ENCODE measurements at regions not wholly inside any gene's neighbourhood (a gene's known extent, or its start where the extent isn't known, plus 50 kb on each side); places are given as distances from the start of the nearest gene placed in this dataset.

DNA sequence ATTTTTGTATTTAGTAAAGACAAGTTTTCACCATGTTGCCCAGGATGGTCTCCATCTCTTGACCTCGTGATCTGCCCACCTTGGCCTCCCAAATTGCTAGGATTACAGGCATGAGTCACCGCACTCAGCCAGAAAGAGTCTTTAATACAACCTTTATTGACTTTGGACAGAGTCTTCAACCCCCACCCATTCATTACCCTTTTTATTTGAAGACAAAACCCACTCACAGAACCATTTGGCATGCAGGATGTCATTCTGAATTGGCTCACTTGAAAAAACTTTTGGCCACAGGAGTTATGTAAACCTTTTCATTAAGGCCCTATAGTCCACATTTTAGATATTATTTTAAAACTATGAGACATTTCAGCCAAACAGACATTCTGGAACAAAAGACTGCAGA lies 217.9 kb upstream of the RND3 start:
- intact Hi-C loops (cut with DNase I): no loop called here
- DNase-seq: no peak

DNA sequence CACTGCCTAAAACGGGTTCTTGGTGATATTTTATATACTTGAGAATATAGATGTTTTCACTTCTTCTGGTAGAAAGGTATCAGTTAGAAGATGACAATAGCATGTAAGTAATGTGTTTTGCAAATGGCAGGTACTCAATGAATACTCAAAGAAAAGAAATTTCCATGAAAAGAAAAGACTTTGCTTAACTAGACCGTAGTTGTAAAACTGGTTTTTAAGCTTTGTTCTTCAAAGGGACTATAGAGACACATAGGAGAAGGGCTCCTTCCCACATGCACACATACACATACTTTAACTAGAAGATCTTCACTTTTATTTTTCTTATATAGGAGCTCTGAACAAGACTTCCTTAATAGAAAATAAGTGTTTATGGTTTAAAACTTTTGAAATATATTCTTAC lies 215.3 kb upstream of the RND3 start:
- DNase-seq: no peak
- intact Hi-C loops (cut with DNase I): no loop called here

DNA sequence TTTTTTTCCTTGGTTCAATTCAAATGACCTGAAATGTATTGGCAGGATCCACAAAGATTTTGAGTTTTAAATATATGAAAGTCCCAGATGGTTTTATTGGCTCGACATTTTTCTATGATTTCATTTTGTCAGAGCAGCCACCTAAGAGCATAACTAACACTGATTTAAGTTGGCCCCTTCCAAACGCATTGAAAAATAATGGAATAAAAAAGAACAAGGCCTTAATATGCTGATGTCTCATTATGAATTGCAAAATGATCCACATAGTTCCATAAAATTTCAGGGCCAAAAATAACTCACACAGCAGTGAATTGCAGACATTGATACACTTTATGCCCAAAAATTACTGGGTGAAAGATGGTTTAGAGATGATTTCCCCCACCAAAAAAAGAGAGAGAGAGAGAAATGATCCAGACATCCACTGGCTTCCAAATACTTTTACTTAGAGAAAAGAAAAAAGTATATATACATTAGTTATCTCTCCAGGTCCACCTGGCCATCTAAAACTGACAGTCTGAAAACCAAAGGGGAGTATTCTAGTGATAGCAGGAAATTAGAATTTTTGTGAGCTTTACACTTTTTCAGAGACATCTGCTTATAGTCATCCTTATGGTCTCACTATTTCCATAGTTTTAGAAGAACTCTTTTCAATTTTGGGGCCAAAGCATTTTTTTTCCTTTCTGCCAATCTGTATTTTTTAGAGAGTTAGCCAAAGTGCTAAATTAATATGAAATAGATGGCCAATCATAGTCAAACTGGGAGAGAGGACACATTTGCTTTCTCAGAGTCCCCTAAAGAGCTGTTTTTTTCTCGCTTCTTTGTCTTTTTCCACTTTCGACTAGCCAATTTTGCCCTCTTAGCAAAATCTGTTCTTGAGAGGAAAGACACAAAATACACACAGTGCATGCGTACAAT lies 213.5 kb upstream of the RND3 start:
- intact Hi-C loops (cut with DNase I): no loop called here
- no peak for DNase-seq

DNA sequence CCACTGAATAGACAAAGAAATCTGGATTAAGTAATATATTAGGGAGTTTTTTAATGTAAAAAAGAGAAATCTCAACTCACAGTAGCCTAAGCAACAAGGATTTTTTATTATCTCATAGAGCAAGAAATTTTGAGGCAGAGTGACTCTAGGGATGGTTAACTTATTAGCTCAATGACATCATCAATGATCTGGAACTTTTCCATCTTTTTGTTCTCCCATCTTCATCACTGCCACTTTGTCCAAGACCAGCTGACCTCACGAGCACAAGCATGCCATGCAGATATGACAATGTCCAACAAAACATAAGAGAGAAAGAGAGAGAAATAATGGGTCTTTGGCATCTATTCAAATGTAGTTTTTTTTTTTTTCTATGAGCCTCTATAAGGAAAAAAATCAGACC lies 211.8 kb upstream of the RND3 start:
- DNase-seq: no peak
- intact Hi-C loops (cut with DNase I): no loop called here

DNA sequence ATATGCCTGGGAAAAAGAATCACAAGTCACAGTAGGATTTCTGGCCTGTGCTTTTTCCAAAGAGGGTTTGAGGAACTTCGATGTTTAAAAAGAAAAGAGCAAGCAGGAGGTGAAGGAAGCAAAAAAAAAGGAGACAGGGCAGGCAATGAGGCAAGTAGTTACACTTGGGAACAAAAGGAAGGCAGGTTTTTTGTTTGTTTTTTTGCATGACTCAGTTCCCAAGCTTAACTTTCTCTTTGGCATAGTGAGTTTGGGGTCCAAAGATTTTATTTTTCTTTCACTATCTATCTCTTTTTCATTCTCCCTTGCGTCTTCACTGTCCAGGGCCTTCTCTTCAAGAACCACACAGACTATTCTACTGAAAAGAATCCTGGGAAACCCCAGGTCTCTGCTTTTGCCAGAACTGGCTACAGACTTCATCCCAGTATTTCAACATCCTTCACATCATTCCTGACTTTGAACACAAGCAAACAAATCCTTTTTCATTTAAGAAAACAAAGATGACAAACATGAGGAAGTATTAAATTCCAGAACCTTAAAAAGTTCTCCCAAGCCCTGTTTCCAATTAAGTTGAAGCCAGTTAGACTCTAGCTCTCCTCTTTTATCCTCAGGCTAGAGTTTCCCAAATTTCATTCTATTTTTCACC lies 210.7 kb upstream of the RND3 start:
- no peak for DNase-seq
- intact Hi-C loops (cut with DNase I): no loop called here

DNA sequence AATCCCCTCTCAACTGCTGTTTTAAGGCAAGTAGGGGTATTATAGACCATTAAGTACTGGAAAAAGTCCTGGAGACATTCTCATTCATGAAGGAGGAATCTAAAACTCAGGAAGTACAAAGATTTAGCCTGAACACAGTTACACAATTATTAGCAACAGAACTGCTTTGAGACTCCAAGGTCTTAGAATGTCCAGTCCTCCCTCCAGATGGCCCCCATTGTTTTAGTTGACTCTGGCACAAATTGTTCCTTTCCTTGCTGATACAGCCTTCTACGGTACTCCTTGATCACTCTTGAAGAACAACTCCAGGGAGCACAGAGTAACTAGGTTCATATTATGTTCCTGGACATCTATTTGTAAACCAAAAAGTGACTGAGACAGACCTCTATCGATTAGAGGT lies 210.1 kb upstream of the RND3 start:
- no peak for DNase-seq
- intact Hi-C loops (cut with DNase I): no loop called here

DNA sequence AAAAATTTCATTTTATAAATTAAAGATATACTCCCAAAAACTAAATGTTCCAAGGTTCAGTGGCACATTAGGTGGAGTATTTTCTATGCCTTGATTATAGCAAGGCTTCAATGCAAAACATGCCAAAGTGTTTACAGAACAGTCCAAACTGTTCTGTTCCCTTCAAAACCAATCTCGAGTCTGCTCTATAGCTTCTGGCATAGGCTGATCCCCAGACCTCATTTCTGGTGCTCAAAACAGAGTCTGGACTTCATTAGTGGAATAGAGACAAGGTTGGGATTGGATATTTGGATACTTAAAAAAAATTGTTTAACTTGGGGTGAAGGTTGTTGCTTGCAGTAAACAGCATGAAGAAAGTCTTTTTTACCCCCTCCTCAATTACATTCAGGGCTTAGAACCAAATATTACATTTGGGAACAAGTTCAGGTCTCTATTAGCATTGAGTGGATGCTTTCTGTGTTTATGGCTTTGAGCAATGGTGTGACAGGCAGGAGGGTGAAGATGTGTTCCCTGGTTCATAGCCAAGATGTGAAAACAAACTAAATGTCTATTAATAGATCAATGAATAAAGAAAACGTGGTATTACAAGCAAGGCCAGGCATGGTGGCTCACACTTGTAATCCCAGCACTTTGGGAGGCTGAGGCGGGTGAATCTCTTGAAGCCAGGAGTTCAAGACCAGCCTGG lies 208.1 kb upstream of the RND3 start:
- intact Hi-C loops (cut with DNase I): no loop called here
- DNase-seq: no peak

DNA sequence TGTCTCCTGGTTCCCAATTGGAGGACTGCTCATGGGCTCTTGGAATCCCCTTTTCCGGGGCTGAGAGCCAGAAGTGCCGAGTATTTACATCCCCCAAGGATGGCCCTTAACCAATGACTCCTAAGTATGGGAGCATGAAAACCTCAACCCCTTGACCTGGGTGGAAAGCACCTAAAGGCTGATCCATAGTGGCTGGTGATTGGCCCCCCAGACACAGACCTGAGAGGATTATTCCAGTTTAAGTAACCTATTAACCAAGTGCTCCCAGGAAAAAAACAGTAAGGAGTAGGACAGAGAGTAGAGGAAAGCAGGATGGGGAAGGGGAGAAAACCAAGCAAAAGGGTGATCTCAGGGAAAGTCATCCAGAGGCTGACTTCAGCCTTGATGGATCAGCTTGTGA lies 206.1 kb upstream of the RND3 start:
- intact Hi-C loops (cut with DNase I): no loop called here
- no peak for DNase-seq

DNA sequence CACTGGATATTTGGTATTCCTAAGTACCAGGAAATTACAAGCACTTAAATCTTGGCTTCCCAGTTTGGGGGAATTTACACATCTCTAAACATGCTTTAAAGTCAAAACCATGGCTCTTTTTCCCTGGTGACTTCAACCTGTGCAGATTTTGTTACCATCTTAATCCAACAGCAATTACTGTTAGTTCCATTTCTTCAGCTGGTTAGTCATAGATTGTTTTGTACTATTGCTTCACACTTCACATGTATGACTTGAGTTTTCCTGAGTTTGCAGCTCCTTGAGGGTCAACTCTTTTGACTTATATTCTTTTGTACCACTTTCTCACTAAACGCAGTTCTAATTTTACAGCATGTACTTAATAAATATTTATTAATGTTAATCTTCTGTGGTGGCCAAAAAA lies 203.4 kb upstream of the RND3 start:
- DNase-seq: no peak
- intact Hi-C loops (cut with DNase I): no loop called here

DNA sequence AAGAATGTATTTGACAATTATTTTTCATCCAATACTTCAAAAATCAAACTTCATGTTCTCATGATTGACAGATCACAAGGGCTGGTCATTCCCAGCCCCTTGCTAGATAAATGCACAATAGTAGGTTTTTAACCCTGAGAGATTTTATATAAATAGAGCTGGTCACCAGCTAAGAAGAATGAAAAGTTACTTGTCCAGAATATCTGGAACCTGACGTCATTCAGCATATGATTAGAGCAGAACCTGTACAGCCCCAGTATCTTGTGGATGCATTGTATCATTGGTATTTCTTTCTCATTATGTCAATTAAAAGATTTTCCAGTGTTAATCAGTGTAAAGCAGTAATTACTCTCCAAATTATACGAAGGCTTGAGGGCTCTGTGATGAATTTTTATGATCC lies 202.8 kb upstream of the RND3 start:
- intact Hi-C loops (cut with DNase I): no loop called here
- DNase-seq: no peak

DNA sequence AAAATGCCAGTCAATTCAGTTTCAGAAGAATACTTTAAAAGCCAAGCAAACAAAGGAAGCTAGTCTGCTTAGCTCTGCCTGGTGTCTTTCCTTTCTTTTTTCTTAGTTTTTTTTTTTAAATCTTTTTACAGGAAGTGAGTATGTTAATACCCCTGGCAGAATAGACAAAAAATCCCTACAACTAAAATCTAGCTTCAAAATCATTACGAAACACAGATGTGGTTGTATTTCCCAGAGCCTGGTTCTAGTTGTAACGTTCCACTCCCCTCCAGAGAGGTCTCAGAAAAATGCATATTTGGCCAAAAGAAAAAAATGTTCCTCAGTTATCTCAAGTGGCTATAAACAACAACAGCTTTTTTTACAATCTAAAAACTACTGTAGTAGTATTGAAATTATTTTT lies 202.1 kb upstream of the RND3 start:
- intact Hi-C loops (cut with DNase I): no loop called here
- DNase-seq: no peak

DNA sequence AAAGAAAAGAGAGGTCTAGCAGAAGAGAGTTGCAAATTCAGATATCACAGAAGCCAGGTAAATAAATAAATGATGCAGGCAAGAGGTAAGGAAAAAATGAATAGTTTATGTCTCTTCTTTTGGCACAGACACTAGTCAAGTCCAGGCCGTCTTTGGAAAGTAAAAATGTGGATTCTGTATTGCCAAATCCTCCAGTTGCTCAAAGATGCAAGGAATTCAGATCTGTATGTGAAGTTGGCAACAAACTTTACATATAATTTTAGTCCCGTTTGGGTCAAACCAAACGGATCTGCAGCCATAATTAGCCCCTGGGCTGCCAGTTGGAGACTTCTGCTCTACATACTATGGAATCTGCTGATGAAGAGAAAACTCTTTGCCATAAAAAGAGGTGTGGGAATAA lies 200.5 kb upstream of the RND3 start:
- DNase-seq: no peak
- intact Hi-C loops (cut with DNase I): no loop called here

DNA sequence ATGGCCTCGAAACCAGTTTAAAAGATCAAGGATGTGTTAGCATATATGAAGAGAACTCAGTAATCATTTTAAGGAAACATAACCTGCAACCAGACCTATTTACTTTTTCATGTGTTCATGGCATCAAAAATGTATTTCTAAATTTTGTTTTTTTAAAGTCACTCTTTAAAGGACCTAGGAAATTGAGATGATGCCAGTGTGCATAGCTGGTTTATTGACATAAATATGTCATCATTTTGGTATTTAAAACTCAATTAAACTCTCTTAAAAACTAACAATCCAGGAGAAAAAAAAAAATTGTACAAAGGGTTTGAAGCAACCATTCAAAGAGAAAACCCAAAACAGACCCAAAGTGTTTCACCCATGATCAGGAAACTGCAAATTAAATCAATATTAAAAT lies 198.9 kb upstream of the RND3 start:
- intact Hi-C loops (cut with DNase I): no loop called here
- DNase-seq: no peak

DNA sequence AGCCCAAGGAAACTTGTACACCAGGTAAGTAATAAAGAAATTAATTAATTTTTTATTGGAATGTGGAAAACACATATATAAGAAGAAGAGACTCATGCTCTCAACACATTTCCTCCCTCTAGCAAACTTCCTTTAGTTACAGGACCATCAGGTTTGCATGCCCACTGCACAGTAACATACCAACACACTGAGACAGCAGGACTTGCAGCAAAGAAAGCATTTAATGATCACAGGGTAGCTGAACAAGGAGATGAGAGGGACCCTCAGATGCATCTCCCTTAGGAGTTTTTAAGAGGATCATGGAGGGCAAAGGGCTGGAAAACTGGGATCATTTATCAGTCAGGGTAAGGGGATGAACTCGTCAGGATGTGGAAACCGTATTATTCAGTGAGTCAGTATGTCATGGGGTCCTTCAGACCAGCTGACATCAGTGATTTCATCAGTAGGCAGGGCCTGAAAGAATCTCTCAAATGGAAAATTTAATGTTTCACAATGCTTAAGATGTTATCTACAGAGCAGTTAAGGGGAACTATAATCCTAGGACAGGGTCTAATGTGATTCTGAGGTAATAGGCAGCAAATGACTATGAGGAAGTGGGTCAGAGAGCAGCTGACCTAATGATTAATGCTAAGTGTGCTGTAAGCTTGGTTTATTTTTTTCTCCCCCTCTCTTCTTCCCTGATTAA lies 193.8 kb upstream of the RND3 start:
- intact Hi-C loops (cut with DNase I): no loop called here

DNA sequence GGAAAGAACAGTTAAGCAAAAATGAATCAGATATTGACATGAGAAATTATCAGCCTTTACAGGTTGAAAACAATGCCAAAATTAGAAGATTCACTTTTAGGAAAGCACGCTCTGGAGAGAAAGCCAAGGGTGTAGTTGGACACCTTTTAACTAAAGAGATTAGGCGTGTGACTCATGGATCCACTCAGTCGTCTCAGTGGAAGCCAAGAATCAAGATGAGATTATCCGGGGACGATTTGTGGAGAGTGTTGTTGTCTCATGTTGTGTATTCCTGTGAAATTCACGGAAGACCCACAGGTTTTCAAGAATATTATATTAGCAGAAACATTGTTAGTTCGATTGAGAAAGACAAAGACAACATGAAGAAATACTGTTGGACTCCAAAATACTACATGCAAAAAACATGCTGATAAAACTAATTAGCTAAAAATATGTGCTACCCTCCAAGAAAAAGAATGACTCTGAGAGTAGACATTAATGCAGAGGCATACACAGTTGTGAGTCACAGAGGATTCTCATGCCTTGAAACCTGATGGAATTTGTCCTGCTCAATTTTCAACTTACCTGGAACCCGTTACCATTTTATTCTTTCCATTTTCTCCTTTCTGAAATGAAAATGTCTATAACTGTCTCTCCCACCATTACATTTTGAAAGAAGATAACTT lies 192.1 kb upstream of the RND3 start:
- no peak for DNase-seq
- intact Hi-C loops (cut with DNase I): no loop called here

More for the DNA sequence above, 193.8 kb upstream of the RND3 start:
- DNase-seq: no peak

DNA sequence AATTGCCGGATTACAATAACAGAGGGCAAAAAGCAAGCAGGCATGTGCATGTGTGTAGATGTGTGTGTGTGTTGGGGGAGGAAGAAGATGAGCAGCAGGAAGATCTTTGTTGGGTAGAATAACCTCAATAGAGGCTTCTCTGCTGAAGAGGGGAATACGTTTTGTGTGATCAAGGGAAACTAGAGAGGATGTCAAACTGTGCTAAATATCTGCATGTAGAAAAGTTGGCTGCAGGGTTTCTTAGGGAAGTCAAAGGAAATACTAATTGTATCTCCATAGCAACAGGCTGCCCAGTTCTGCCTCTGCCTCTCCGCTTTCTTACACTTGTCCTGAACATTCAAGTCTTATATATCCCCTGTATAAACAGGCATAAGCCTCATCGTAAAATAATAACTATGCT lies 190.1 kb upstream of the RND3 start:
- intact Hi-C loops (cut with DNase I): no loop called here
- DNase-seq: no peak

DNA sequence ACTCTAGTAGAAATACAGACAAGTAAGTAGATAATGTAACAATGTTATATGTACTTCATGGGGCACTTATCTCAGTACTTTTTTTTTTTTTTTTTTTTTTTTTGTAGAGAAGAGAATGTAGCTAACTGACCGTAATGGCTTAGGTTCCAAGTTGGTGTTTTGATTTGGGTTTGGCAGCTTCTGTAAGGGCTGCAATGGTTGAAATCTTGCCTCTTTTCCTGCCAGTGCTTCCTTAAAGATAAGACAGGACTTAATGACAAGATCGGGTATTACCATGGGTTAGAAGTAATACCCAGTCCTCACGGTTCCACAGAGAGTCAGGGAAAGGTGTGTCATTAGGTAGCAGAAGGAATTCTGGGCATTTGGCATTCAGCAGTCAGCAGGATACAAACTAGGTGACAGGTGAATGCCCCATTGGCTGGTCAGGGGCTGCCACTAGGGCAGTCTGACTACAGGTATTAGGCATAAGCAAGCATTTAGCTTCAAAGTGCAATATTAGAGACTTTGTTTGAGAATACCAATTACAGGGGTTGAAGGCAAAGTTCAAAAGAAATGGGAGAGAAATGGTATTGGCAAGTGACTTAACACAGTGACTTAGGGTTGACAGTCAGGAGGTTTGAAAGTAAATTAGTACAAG lies 189.4 kb upstream of the RND3 start:
- no peak for DNase-seq
- intact Hi-C loops (cut with DNase I): no loop called here

DNA sequence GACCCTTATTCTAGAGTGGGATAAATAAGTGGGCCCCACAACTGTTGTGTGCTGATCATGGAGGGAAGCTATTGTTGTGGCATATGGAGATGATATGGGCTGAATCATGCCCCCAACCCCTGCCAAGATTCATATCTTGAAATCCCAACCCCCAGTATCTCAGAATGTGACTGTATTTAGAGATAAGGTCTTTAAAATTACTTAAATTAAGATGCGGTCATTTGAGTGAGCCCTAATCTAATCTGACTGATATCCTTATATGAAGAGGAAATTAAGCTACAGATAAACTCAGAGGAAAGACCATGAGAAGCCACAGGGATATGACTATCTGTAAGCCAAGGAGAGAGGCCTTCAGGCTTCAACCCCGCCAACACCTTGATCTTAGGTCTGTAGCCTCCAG lies 188.3 kb upstream of the RND3 start:
- intact Hi-C loops (cut with DNase I): no loop called here
- DNase-seq: no peak

DNA sequence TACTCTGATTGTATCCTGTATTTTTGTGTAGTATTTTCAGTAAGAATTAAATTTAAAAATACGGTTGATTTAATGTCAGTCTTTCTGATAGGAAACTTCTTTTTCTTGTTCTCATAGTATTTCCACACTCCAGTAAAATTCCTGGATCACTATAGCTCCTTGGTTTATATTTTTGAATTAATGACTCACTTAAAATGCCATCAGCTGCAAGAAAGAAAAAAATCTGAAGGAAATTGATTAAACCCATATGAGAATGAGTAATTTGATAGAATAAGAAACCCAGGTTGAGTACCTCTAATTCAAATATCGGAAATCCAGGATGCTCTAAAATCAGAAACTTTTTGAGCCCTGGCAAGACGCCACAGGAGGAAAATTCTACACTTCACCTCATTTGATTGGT lies 186.8 kb upstream of the RND3 start:
- no peak for DNase-seq
- intact Hi-C loops (cut with DNase I): no loop called here

Data from head of caudate nucleus (tissue), 42 donors.